COLO668 (cell line): ENCODE measurements at regions not wholly inside any gene's neighbourhood (a gene's known extent, or its start where the extent isn't known, plus 50 kb on each side); places are given as distances from the start of the nearest gene placed in this dataset.
"Not testable (repeated sequence)": the region's sequence is repeated elsewhere in the genome, so short reads cannot be mapped to it uniquely, and the experiment has no call there.

Source experiments
- DNase-seq: peaks from one replicate; lab custom pipeline; 2025; ENCODE audit not compliant: unreplicated experiment; lab: John Stamatoyannopoulos, UW

GRCh38 chr4:86478151-86478550 lies 116.0 kb upstream of the PTPN13 start:
- not testable (repeated sequence) for DNase-seq

DNA sequence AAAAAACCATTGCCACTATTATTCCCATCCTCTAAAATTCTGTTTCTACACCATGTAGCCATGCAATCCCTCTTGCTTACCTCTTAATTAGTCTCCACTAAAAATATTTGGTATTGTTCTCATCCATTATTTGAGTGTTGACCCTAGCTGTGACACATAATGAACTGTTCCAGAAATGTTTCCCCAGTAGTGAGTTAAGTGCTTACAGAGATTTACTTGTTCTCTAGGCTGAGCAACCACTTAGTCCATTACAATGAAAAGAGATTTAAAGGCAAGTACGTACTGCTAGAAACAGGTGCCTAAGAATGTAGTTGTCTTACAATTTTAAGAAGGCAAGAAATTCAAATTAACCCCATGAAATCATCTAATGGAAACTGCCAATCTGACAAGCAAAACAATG lies 112.7 kb upstream of the PTPN13 start:
- DNase-seq = no peak

DNA sequence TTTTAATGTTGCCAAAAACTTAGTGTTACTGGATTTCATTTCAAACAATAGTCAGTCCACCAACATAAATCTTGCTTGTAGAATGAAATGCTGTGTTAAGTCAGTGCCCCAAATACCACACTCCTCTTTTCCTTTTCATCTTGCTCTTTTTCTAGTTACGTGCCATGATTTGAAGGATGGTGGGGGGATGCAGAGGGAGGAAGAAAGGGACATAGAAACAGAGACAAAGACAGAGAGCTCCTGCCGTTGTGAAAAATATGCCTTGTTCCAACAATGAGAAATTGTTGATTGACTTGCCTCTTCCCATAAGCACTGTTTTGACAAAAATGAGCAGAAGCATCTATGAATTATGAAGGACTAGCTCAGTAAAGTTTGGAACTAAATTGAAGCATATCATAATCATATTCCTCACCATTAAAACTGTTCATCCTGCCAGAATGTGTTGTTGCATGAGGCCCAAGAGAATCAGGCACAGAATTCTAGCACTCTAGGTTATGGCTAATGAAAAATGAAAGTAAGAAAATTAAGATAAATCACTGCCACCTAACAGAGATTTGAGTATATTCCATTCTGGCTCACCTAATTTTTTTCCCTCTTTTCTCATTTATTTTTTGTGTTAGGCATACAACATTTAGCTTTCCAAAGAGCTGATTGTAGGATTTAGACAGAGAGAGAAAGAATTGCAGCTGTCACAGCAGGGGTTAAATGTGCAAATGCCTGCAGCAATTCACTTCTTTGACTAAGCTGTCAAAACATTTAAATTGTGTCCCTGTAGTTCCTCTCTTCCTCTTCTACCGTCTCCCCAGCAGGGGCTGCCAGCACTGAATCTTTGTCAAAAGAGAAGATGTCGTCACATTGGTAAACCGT lies 111.6 kb upstream of the PTPN13 start:
- DNase-seq = no peak

GRCh38 chr4:86483173-86483490 lies 111.0 kb upstream of the PTPN13 start:
- no peak for DNase-seq

- DNase-seq = no peak
These were observed 110.3 kb upstream of the PTPN13 start for GRCh38 chr4:86483773-86484172.

GRCh38 chr4:86484241-86484640 lies 109.9 kb upstream of the PTPN13 start:
- DNase-seq = no peak

DNA sequence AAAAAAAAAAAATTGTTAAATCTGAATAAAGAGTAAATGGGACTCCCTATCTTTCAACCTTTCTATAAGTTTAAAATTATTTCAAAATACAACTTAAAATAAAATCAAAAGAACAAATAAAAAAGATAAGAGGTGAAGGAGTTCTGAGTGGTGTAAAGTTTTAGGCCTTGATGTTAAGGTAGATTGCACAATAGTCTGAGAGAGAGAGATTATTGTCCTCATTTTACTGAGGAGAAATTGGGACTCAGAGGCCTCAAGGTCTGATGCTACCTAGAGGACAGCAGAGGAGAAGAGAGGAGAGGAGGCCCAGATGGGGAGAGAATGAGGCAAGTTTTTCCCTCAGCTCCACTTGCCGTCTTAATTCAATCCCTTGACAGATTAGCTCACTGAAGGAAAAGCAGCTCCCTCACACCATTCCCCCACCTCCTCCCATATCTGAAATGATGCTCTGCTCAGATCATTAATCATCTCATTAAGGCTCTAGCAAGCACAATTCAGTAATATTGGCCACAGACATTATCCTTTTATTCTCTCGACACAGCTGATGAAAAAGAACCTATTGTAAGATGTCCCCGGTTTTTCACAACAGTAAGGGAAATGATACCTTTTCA lies 106.3 kb upstream of the PTPN13 start:
- no peak for DNase-seq

DNA sequence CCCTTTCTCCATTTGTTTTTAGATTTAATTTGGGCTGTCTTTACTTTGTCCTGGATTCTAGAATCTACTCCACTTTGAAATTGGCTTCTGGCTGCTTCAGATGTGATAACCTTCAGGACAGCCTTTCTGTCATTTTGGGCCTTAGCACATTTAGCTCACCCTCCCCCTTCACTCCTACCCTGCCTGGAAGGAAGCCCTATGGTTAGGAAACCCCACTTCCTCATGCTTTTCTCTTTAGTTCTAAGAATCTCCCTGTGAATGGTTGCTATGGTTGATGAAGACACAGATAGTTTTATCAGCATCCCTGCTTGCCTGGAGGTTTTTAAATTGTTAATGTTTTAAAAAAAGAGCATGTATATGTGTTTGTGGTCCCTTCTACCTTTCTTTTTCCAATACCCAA lies 100.7 kb upstream of the PTPN13 start:
- no peak for DNase-seq

DNA sequence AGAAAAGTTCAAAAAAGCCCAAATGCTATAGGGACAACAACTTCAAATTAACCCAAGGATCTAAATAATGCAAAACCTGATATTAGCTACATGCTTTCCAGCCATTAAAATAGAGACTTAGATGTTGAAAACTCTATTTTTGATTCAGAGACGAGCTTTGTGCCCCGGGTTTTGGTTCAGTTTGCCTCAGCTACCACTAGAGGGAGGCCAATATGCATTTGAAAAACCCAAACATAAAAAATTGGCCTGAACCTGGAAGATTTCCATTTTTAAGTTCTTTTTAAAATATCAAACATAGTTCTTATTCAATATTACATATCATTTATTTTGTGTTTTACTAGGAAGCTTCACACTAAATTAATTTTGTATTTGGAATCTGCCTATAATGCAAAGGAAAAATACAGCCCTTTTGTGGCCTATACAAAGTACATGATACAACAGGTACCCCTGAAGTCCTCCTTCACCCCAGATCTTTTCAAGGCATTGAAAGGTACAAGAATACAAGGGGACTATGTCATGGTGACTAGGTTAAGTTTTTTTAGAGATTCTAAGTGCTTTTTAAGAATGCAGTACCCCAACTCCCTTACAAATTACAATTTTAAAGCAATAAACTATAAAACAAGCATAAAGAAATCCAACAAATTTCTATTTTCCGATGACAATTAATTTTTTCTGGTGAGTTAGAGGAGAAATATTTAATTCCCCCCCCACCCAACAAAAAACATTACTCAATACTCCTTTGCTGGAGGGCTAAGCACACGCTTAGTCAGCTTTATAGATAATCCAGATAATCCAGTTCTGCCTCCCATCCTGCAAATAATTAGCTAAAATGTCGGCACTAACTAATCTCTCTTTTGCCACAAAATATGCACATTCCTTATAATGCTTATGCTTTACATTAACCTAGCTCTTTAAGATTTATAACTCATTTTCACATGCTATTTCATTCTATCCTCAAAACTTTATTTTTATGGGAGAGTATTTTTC lies 97.7 kb upstream of the PTPN13 start:
- DNase-seq = peak; percentile 9

DNA sequence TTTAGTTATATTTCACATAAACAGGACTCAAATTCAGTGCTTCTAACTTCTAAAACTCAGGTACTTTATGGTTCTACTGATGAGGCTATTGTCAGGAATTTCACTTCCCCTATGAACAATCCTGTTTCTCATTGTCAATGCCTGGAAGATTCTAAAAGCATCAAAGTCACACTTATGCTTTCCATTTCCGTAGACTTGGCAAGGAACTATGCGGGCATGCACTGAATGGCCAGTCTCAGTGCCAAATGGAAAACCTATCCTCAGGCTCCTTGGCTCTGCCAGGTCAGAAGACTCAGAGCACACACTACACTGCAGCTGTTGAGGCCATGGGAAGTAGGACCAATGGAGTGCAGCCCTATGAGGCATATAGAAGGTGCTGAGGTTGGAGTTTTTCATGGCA lies 97.0 kb upstream of the PTPN13 start:
- no peak for DNase-seq

DNA sequence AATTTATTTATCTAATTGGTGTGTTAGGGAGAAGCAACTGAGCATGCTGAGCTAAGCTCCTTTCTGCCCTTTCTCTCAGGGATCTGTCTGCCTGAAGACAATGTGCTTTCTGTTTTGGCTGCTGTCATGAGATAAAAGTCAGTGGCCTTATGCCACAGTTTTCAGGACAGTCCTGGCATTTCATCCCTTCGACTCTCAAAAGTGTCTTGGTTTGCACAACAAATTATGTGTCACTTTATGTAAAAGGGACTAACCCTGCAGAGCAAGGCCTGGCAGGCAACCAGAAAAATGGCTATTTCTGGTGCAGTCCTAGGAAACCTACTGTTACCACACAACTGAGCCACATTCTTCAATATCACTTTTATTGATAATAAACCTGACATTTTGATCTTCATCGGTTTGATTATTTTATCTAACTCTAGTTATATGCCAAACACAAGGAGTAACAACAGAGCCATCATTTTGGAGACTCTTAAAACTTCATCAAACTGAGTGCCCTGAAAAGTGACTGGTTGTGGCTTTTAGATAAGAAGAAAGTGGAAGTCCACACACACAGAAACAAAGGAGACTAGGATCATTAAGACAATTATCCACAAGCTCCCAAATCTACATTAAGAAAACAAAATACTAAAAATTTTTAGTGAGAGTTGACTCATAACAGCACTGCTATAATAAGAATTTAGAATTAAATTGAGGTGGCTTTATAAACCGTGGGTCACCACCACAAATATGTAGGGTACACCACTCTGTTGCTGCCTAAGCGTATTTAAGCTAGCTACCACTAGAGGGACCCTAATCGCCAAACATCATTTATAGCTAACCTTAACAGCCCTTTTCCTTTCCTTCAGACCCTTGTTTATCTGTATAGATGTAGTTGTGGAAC lies 95.9 kb upstream of the PTPN13 start:
- peak; percentile 4 for DNase-seq

GRCh38 chr4:86498863-86499166 lies 95.3 kb upstream of the PTPN13 start:
- no peak for DNase-seq

GRCh38 chr4:86500527-86500926 lies 93.6 kb upstream of the PTPN13 start:
- no peak for DNase-seq

GRCh38 chr4:86502081-86502480 lies 92.0 kb upstream of the PTPN13 start:
- no peak for DNase-seq

DNA sequence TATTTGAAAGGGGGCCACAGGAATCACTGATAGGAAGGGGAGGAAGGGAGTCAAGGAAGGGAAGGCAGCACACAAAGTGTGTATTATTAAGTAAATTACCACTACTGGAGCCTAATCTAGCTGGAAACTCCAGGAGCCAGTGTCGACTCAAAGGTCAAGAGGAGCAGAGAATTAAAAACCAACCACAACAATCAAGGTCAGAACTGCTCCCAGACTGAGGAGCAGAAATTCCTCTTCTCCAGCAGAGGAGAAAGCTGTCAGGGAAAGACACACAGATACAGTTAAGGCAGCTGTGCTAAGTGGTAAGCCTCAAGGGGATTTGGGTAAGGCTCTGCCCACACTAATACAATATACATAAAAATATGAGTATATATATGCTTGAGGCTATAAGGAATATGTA lies 87.5 kb upstream of the PTPN13 start:
- DNase-seq = no peak

DNA sequence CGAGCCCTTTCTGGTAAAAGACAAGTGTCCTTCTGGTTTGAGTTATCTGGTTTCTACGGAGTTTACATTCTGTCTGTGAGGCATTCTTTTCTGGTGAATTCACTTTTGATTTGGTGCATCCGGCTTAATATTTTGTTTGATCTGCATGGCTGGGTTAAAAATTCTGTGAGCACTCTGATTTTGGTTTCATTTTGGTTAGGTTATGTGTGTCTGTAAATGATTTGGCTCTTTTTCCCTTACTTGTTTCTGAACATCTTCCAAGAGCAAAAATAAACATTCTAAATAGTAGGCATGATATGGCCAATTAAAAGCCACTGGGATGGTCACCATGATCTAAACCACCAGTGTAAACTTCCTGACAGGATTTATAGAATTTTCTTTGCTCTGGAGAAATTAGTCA lies 85.7 kb upstream of the PTPN13 start:
- no peak for DNase-seq

DNA sequence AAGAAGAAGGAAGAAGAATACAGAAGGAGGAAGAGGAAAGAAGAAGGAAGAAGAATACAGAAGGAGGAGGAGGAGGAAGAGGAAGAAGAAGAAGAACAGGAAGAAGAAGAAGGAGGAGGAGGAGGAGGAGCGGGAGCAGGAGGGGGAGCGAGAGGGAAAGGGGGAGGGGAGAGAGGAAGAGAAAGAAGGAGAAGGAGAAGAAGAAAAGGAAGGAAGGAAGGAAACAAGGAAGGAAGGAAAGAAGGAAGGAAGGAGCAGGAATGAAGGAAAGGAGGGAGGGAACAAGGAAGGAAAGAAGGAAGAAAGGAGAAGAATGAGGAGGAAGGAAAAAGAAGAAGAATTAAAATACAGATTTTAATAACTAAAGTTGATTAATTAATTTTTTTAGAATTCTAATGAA lies 82.5 kb upstream of the PTPN13 start:
- no peak for DNase-seq

DNA sequence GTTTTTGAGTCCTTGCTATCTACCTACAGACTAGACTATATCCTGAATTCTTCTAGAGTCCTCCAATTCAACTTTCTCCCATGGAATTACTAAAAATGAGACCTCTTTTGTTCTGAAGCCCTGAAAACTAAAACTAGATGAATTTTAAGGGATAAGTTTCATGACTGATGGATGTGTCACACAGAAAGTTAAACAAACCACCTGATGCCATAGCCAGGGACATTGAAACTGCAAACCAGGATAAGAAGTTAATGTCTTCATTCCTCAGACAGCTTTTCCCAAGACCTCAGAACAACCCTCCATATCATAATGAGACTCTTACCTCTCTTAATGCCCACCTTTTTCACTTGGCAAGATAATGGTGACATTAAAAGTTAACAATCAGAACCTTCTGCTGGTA lies 81.5 kb upstream of the PTPN13 start:
- no peak for DNase-seq

DNA sequence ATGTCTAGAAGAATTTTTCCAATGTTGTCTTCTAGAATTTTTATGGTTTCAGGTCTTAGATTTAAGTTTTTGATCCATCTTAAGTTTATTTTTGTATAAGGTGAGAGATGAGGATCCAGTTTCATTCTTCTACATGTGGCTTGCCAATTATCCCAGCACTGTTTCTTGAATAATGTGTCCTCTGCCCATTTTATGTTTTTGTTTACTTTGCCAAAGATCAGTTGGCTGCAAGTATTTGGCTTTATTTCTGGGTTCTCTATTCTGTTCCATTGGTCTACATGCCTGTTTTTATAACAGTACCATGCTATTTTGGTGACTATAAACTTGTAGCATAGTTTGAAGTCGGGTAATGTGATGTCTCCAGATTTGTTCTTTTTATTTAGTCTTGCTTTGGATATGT lies 78.2 kb upstream of the PTPN13 start:
- not testable (repeated sequence) for DNase-seq

DNA sequence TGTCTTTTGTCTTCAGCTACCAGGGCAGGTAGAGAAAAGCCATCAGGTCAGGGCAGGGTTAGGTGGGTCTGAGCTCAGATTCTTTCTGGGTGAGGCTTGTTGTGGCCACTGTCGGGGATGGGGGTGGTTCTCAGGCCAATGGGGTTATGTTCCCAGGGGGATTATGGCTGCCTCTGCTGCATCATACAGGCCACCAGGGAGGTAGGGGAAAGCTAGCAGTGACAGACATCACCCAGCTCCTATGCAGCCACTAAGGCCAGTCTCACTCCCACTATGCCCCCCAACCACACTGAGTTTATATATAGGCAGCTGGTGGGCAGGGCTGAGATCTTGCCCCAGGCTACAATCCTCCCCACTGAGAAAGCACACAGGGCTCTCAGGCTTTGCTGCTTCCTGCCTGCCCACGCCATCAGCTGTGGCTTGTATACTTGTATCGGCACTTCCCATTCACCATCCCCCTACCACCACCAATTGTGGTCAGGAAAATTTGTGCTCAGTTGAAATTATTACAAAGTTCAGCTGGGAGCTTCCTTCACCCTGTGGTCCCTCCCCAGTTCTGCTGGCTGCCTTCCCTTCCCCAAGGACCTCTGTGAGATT lies 72.6 kb upstream of the PTPN13 start:
- DNase-seq = no peak

- no peak for DNase-seq
These were observed 71.8 kb upstream of the PTPN13 start for GRCh38 chr4:86522349-86522748.
